ENCODE measurements at regions not wholly inside any gene's neighbourhood (a gene's known extent, or its start where the extent isn't known, plus 50 kb on each side); places are given as distances from the start of the nearest gene placed in this dataset.

- TF ChIP-seq POLR2A (IDR thresholded peaks at IDR 0.05) (no peak), CTCF (IDR thresholded peaks at IDR 0.05) (no peak)
These were observed 180.5 kb upstream of the DPYD start for GRCh38 chr1:98101364-98101763.
